ENCODE measurements at regions not wholly inside any gene's neighbourhood (a gene's known extent, or its start where the extent isn't known, plus 50 kb on each side); places are given as distances from the start of the nearest gene placed in this dataset.

GRCh38 chr12:71269281-71269598 is 111.4 kb upstream of the TSPAN8 start:
- BruUV-seq (replicated peaks): no TSS peak
- H3K9ac ChIP-seq (ENCODE audit: insufficient read depth in 1 of 2, low read depth in 2 of 2, low read length in 2 of 2): no peak overlapping the region
- H3K9me3 ChIP-seq (replicated peaks; ENCODE audit: control insufficient read depth, insufficient read depth, low read depth, low read length): no peaks in the 10 kb centered on the region
- H4K20me1 ChIP-seq (replicated peaks; ENCODE audit: control insufficient read depth, insufficient read depth, low read length): no peaks in the 10 kb centered on the region
- H3K4me2 ChIP-seq (ENCODE audit: insufficient read depth, low read length): 0 out of 2 replicates have a peak overlapping the region, but pooled peaks have one; percentile 30
- in situ Hi-C loops (cut with MboI): no loop called here
- no peaks in the 10 kb centered on the region for H3K79me2 ChIP-seq (ENCODE audit: control insufficient read depth, insufficient read depth, low read length)
- FAIRE-seq (no peak), ATAC-seq (no peak), DNase-seq (ENCODE audit: extremely low read depth in 1 of 4, low spot score in 3 of 4) (no peak)
- ChIA-PET POLR2A (interaction anchor here (0.7 to 1.1 kb wide), 2 partner anchors 10 to 476 kb away, joined by 4 read pairs; no protein-coding TSS in a partner anchor), CTCF (ENCODE audit: low intra/inter-chr PET ratio) (no interaction called here)
- intact Hi-C loops (cut with micrococcal nuclease): no loop called here
- peaks cover 7 to 20% of the 10 kb centered on the region in 2 experiments; a peak in 4 of 5 replicates for H3K4me1 ChIP-seq (replicated peaks in 1 of 2; ENCODE audit: control insufficient read depth in 2 of 2, insufficient read depth in 2 of 2, low read length in 2 of 2)
- peak overlapping the region; percentile 44 for H2AFZ ChIP-seq (ENCODE audit: low read depth, low read length)
- no peaks in the 10 kb centered on the region; a peak in 1 of 5 replicates for H3K27me3 ChIP-seq (ENCODE audit: control insufficient read depth in 2 of 2, insufficient read depth in 2 of 2, low read length in 2 of 2)
- H3K4me3 ChIP-seq: no peak overlapping the region
- no peaks in the 10 kb centered on the region; the same call in 2 of the 3 replicates for H3K36me3 ChIP-seq (ENCODE audit: control insufficient read depth, insufficient read depth, low read length)
- WGBS (ENCODE audit: insufficient coverage, low coverage, missing lambda C conversion rate): 7% methylated on average over 2 of the region's 2 CpGs
- no peaks in the 10 kb centered on the region for H3K9me1 ChIP-seq (ENCODE audit: control insufficient read depth, insufficient read depth, low read length)
- peak overlapping the region; percentile 35; the same call in 1 of the 3 replicates for H3K27ac ChIP-seq (ENCODE audit: extremely low read depth, low read depth, low read length)
- no peak for TF ChIP-seq EP300 (IDR thresholded peaks at IDR 0.05; ENCODE audit: low read length)
- TF ChIP-seq ERF (CRISPR knock-in tag; IDR thresholded peaks at IDR 0.05): no peak
- no peak for TF ChIP-seq SMARCC2 (IDR thresholded peaks at IDR 0.05; ENCODE audit: low read depth)
- no peak for TF ChIP-seq ZNF253 (CRISPR knock-in tag; conservative IDR thresholded peaks at IDR 0.05)
- no peak for TF ChIP-seq ZBTB8A (IDR thresholded peaks at IDR 0.05; ENCODE audit: partially characterized antibody)
- TF ChIP-seq UBTF (IDR thresholded peaks at IDR 0.05; ENCODE audit: borderline replicate concordance in 1 of 2, low read depth in 2 of 2, low read length in 2 of 2): no peak
- no peak for TF ChIP-seq ID3 (CRISPR knock-in tag; IDR thresholded peaks at IDR 0.05)
- TF ChIP-seq ID3 (tag; IDR thresholded peaks at IDR 0.05): no peak
- no peak for TF ChIP-seq TAL1 (IDR thresholded peaks at IDR 0.05)
- no peak for TF ChIP-seq ZNF347 (CRISPR knock-in tag; IDR thresholded peaks at IDR 0.05; ENCODE audit: low read depth)
- no peak for TF ChIP-seq ZNF239 (CRISPR knock-in tag; IDR thresholded peaks at IDR 0.05)
- peak; percentile 76 for TF ChIP-seq ZNF316 (IDR thresholded peaks at IDR 0.05)
- no peak for TF ChIP-seq HDAC2 (IDR thresholded peaks at IDR 0.05)
- TF ChIP-seq GATAD2B (IDR thresholded peaks at IDR 0.05; ENCODE audit: borderline replicate concordance): no peak
- peak; percentile 43; the same call in 1 of the 2 replicates for TF ChIP-seq C11orf30 (IDR thresholded peaks at IDR 0.05; ENCODE audit: low read depth)
- TF ChIP-seq PTTG1 (tag; IDR thresholded peaks at IDR 0.05; ENCODE audit: low read depth): no peak
- peak; percentile 22; the same call in 1 of the 2 replicates for TF ChIP-seq MAFK (IDR thresholded peaks at IDR 0.05; ENCODE audit: low read length)
- no peak for TF ChIP-seq NEUROD1 (IDR thresholded peaks at IDR 0.05; ENCODE audit: borderline replicate concordance, low read depth, low read length, partially characterized antibody)
- no peak for TF ChIP-seq COPS2 (conservative IDR thresholded peaks at IDR 0.05)
- no peak for TF ChIP-seq XRCC3 (IDR thresholded peaks at IDR 0.05)
- no peak for TF ChIP-seq MEIS2 (IDR thresholded peaks at IDR 0.05; ENCODE audit: partially characterized antibody)
- TF ChIP-seq MAFG (tag; conservative IDR thresholded peaks at IDR 0.05): 0 out of 2 replicates have a peak, but pooled peaks have one; percentile 6
- TF ChIP-seq JUN (IDR thresholded peaks at IDR 0.05; ENCODE audit: borderline replicate concordance, low read depth, low read length): no peak
- no peak for TF ChIP-seq JUN (CRISPR knock-in tag; IDR thresholded peaks at IDR 0.05; ENCODE audit: borderline replicate concordance)
- TF ChIP-seq ZNF175 (CRISPR knock-in tag; IDR thresholded peaks at IDR 0.05; ENCODE audit: low read depth): no peak
- TF ChIP-seq MAFF (IDR thresholded peaks at IDR 0.05; ENCODE audit: low read length): peak; percentile 36; the same call in 1 of the 2 replicates
